ENCODE measurements at regions not wholly inside any gene's neighbourhood (a gene's known extent, or its start where the extent isn't known, plus 50 kb on each side); places are given as distances from the start of the nearest gene placed in this dataset.

DNA sequence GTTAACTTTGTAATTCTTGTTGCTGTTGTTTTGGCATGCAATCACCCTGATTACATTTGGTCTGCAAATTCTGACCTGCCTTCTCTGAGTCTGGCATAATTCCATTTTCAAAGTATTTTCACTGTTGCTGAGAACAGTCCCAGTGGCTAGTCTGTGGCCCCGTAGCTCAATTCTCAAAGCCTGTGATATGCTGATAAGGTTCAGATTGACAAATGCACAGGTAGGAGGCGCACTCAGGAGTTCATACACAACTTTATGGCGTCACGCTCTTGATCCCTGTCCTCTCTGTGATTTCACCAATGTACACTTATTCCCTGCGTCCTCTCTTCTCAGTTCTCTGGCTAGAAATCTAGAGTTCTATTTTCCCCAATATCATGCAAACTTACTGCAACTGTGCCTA, 376.6 kb upstream of the SLCO3A1 start:
- DNase-seq: no peak

DNA sequence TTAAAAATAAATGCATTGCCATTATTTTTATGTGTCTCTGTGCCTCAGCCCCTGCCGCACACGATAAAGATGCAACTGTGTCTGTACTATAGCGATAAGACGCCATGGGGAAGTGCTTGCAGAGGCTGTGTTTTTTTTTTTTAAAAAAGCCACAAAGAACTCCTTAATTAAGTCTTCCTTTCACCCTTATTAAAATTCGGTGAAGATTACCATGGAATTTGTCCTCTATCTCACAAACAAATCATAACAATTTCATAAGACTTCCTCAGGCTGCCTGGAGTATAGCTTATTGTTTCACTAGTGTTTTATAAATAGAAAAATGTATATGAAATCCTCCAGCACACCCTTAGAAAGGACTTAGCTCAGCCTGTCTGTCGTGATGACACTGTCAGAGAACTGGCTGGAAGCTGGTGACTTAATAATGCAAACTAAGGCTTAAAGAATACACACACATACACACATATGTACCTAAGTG, 374.8 kb upstream of the SLCO3A1 start:
- peak; percentile 97 for DNase-seq

DNA sequence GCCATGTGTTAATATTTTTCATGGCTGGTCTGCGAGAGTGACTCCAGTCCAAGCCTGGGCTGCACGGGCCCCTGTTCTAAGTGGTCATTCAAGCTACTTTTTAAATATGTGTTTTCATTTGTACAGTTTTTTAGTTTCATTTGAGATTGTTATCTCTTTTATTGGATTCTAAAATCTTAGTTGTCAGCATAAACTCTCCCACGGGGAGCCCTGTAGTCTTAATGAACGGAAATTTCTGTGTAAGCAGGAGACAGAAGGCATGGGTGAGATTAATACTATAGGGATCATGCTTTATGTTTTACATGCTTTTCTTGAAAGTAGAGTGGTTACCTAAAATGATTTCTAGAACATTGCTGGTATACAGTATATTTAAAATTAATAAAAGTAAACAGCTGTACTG, 373.1 kb upstream of the SLCO3A1 start:
- no peak for DNase-seq

DNA sequence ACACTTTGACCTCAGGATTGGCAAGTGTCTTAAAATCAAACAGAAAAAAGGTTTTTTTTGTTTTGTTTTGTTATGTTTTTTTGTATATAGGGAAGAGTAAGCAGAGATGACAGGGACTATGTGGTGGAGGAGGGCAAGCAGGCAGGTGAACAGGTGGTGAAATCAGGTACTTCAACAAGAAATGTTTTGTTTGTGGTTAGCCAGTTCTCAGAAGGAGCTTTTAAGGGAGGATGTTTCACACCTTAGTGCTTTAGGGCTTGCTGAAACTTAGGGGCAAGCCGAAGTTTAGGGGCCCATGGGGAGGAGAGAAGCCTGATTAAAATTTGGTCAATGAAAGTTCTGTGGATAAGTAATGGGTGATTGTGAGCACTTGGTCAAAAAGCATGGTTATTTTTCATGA, 370.7 kb upstream of the SLCO3A1 start:
- DNase-seq: no peak

DNA sequence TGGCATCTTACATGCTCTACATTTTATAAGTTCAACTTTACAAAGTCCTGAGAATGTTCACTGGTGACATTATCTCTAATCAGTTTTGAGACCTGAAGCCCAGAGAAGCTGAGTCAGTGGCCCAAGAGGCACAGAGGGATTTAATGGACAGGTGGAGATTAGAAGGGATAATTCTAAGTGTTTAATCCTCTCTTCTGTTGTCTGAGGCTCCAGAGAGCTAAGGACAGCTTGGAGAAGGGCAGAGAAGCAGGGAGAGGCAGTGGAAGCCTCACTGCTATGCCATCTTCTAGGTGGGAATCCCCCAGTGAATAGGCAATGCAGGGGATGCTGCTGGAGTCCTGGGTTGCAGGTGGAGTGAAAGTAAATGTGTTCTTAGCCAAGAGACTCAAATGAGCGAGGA, 369.4 kb upstream of the SLCO3A1 start:
- no peak for DNase-seq

DNA sequence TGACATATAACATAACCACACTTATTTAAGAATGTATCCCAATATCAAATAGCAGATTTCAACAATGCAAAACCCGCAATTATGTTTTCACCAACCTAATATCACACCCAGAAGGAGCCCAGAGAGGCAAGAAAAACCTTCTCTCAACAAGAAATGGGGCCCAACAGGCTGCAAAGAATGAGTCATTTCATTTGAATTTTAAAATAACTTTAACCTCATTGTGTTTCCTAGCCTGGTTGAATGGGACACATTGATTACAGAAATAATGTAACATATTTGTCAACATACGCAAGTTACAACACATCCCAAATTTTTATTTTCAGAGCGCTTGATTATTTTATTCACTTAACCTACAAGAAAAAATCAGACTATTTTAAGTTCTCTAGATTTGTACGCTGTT, 365.1 kb upstream of the SLCO3A1 start:
- DNase-seq: no peak

DNA sequence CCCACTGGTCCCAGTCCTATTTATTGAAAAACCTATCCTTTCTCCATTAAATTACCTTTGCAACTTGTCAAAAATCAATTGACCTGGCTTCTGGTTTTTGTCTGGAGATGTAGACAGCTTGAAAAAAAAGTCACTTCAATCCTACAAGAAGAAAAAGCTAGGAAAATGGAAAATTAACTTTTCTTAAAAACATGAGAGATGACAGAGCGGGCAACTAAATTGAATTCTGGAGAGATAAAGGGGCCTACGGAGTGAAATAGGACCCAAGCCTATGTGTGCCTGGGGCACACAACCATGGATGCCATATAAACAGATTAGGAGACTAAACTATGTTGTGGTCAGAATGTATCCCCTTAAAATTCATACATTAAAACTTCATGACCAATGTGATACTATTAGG, 363.3 kb upstream of the SLCO3A1 start:
- no peak for DNase-seq

DNA sequence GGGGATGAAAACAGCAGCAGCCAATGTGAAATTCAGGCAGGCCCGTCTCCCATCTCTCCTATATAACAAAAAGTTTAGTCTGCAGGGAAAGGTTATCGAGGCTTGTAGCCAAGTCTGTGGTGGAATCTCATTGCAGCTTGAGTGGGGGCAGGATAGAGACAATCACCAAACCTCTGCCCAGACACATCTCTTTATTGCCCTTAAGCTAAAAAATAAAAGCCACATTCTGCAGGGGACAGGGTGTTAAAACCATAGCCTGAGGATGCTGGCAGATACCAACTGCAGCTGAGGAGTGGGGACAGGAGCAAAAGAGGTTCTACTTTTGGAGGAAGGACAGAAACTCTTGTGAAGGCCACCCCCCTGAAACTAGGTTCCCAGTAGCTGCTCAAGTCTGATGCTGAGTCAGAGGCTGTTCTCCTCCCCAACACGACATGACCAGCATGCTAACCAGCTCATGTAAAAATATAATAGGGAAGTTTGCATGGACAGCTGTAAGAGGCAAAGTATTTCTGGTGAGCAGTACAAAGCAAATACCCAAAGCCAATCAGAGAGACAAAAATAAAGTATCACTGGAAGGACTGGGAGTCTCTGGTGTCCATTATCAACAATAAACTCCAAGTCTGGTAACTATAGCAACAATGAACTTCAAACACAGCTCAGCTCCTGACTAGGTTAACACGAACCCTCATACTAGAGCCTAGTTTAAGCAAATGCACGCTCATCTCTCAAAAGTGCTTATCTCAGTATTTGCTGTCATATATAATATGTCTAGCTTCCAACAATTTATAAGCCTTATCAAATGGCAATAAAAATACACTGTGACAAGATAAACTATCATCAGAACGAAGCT, 362.2 kb upstream of the SLCO3A1 start:
- peak; percentile 29 for DNase-seq

DNA sequence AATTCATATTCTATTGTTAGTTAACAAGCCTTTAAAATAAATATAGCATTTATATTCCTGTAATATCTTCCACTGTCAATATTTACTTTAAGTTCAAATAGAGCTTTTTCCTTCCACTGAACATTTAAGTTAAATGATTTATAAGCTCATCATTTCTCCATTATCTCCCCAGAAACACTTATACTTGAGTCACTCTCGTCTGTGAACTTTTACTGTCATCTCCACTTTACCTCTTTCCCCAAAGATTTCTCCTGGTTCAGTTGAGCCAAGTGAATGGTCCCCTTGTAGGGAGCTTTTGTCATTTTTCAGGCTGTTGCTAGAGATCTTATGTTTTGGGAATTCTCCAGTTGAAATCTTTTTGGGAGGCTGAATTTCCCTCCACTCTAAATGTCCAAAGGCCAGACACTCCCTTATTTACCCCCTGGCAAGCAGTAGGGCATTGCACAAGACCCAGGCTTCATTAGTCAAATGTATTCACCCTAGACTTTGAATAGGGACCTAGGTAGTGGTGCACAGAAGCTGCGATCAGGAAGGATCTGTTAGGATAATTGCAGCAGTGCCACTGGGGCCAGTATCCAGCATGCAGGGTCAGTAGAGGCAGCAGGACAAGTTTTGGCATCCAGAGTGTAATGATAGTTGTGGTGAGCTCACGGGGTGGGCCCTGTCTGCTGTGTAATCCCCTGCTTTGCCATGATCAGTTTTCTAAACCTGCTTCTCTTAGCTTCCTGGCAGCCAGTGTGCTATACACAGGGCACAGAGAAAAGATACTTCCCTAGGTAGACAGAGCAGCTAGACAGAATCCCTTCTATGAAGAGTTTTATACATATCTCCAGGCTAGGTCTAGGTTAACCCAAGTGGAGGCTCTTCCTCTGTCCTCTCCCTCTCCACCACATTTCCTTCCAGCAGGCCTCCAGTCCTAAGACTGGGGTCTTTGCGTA, 356.5 kb upstream of the SLCO3A1 start:
- DNase-seq: no peak

DNA sequence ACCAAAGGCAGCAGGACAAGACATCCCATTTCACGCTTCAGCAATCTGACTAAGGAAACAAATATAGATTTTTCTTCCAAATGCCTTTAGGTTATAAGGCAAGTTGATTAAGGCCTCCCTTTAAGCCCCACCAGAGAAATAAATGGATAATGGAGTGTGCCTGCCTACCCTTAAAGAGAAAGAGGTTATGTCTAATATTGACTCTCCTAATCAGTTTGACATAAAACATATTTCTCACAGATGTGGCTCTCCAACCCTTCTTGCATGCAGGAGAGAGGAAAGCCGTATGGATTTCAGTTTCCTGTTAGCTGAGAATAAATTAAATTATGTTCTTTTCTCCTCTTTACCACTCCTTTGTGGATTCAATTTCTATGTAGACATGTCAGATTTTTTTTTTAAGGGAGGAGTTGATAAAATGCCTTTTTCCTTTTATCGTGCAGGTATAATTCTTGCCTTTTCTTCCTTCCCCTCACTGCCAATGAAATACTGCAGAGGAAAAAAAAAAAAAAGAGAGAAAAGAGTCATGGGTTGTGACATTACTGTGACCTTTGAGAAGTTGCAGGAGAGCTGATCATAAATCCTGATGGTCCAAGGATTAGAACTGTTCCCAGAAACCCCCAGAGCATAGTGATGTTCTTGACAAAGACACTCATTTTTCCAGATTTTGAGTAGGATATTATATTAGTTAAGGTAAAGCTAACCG, 355.3 kb upstream of the SLCO3A1 start:
- DNase-seq: no peak

DNA sequence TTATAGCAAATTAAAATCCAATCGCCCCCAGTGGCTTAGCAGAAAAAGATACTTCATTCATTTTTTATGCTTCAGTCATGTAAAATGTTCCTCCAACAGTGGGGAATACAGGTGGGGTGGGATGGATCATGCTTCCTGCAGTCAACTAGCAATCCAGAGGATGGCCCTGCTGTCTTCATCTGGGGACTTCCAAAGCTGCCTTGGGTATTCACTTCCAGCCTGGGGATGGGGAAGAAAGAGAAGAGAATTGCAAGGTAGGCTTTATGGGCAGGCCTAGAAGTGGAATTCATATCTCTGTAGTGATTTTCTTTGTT, 354.8 kb upstream of the SLCO3A1 start:
- no peak for DNase-seq

DNA sequence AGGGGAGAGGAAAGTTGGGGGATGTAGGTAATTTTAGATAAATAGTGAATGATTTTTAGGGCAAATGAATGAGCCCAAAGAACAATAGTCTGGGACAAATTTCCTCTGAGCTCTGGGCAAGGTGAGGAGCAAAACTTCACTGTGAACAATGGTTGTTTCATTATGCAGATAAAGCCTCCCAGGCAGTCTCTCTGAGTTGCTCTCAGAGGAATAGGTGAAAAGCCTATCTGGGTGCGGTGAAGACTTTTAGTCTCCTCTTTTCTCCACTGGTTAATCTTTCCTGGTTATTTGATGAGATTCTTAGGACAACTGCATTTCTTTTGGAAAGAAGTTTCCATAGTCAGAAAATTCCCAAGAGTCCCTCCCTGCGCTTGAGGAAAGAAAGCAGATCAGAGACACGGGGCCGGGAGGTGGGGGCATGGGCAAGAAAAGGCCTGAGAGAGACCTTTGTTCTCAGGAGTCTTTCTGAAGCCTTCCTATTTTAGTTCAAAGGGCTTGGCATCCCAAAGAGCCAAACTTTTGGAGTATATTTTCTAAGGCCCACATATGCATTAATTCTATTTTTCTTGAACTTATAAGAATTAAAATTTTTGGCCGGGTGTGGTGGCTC, 353.6 kb upstream of the SLCO3A1 start:
- DNase-seq: no peak

DNA sequence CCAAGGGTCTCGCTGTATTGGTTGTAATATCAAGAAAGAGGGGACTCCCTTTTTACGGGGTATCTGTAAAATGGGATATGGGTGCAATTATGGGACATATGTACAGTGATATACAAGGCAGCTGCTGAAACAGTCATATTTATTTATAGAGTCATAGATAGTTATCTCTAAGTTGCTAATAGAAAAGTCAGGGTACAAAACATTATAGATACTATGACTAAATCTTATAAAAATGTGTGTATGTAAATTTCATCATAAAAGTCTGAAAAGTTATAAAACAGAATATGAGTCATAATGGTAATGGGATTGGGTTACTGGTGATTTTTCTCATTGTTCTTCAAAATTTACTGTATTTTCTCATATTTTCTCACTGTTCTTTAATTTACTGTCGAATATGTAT, 344.9 kb upstream of the SLCO3A1 start:
- DNase-seq: no peak

DNA sequence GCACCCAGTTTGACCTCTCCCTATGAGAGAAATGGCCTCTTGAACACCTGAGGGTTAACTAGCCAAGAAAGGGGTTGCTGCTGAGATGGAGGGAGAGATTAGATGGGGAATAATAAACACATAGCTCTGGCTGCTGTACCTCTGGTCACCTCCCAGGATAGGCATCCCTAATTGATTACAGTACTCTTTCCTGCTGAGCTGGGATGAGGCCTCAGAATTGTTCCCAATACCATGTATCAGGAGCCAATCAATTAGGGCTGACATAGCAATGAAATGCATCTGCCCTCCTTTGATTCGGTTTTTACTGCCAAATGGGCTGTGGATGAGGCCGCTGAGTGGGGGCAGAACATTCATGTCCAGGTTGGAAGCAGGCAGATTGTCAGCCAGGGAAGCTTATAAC, 339.4 kb upstream of the SLCO3A1 start:
- DNase-seq: no peak

DNA sequence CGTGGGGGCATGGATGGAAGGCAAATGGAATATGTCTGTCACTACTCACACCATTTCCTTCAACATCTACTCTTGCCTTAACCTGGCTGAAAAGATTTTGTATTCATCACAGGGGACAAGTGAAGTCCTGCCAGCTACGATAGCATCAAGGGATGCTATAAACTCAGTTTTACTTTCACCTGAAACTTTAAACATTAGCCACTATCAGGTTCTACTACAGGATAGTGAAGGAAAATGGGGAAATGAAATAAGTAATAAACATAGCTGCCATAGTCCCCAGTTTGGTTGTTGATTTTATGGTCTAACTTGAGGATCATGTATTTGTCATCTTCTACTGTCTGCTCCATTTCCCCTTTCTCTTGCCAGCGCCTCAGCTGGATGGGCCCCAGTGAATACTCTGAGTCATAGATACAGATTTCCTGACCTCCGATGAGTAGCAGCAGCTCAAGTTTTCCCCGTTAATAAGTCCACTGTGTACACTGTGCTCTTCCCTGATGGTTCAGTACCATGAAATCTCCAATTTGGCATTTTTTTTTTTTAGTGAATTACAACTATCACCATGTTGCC, 338.2 kb upstream of the SLCO3A1 start:
- peak; percentile 61 for DNase-seq

DNA sequence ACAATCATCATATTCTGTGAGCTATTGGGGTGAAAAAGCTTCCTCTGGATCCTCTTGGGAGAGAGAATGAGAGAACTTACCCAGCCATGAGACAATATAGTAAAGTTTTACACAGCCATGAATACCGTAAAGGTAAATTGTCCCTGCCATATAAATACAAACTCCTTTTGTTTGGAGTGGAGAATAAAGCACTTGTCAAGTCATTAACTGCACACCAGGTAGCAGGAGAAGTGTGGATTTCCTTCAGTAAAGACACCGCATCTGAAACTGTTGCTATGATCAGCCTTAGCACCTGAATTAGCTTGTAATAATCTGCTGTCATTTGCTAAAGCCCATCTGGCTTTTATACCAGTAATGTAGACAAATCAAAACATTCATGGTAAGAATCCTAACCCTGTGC, 336.6 kb upstream of the SLCO3A1 start:
- DNase-seq: no peak

DNA sequence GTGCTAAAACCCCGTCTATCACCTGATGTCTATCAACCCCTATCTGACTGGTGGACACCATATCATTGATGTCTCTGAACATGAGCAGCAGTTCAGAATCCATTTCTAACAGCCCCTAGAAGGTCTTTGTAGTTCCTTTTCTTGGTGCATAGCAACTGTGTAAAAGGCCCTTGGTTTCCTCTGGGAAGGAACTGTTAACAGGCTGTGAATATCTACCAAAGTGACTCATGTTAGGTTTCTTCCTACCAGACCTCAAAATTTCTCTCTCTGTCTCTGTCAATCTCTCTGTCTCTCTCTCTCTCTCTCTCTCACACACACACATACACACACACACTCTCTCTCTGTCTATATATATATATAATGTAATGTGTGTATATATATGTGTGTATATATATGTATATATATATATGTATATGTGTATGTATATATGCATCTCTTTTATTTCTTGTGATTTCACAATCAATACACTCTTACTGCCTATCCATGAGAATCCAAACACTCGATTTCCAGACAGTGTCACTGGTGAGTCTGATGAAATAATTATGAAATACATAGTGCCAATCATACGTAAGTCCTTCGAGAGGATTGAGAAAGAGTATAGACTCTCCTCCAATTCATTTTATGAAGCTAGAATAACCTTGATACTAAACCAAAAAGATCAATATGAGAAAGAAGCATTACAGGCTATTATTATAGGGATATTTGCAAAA, 335.9 kb upstream of the SLCO3A1 start:
- DNase-seq: peak; percentile 25

DNA sequence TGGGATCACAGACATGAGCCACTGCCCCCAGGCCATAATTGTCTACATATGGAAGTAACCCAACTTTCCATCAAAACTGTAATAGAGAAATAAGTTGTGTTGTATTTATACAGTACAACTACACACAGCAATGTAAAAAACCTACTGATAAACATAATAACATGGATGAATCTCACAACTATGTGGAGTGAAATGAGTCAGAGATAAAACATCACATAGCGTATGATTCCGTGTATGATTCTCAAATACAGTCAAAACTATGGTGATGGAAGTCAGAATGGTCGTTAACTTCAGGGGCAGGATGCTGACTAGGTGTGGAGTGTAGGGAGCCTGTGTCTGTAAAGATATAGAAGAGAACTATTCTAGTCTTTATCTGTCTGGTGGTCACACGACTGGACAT, 332.7 kb upstream of the SLCO3A1 start:
- no peak for DNase-seq

DNA sequence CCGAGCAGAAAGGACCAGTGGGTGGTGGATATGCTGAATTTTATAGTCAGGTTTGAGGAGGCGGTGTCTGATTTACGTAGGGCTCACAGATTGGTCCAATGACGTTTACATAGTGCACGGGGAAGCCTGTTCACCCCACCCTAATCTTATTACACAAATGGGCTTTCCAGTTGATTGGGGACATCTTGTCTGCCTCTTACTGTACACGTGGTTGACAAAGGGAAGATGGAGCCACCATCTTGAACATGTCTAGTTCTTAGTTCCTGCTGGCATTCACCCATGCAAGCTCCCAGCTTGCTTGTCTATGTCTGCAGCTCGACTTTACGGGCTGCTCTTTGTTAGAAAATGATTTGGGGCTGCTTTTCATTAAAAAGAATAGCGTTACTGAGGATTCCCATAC, 332.0 kb upstream of the SLCO3A1 start:
- no peak for DNase-seq

DNA sequence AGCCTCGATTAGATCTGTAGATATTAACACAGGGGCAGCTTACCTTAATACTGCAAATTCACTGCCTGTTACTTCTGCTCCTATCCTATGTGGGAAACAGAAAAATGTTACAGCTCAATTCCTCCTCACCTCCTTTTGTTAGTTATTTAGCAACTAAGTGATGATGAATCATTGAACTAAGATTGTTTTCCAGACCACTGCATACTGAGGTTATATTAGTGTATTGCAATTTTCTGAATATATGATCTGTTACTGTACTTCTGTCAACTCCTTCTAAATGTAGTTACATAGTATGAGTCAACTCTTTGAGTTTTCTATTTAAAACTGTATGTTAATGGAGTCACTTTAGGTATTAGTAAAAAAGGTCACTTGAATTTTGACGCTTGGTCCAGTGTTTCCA, 331.5 kb upstream of the SLCO3A1 start:
- DNase-seq: no peak

DNA sequence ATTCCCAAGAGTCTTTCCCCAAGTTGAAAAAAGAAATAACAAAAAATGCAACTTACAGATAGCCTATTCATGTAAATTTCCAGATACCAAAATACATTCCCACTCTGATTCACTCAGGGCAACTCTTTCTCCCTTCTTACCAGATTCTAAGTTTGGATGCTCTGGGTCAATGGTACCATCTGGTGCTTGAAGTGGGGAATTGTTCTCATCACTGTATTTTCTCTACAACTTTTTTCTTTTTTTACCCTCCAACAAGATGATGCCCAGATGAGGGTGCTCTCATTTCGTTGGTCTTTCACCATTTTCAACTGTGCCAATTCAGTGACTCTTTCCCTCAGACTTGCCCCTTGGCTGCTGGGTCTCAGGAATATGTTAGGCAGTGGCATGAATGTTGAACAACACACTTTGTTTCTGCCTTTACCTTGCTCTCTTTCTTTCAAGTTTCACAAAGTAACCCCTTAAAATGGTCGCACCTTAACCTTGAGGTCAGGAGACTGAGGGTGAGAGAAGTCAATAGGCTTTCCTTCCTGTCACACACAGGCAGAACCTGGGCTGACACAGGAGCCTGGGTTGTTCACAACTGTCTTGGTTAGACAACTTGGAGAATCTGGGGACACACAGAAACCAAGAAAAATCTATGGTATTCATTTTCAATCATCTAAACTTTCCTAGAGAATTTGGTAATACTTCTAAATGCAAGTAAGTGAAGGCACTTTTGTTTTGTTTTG, 330.7 kb upstream of the SLCO3A1 start:
- DNase-seq: peak; percentile 72
